Ascending aorta (tissue), 2 donors: ENCODE measurements at regions not wholly inside any gene's neighbourhood (a gene's known extent, or its start where the extent isn't known, plus 50 kb on each side); places are given as distances from the start of the nearest gene placed in this dataset.
A peak's percentile ranks its signal among the peaks of the same experiment; 100 is the strongest.

Source experiments
- DNase-seq, 2 donors: peaks; one replicate each; pipeline ENCODE4 v3.0.0-alpha.2; 2019; ENCODE audit warnings: low spot score in 2 of 2
- H3K27ac ChIP-seq, 2 donors: fragments of 200-600 bp; sonication (generic); one replicate each; pipeline ENCODE4 v1.5.1; 2016 to 2017; ENCODE audit warnings: mild to moderate bottlenecking in 1 of 2
- H3K27me3 ChIP-seq: fragments of 200-600 bp; sonication (generic); one replicate; pipeline ENCODE4 v1.5.1; 2017
- H3K36me3 ChIP-seq, 2 donors: fragments of 200-600 bp; sonication (generic); one replicate each; pipeline ENCODE4 v1.5.1; 2016
- H3K4me1 ChIP-seq, 2 donors: fragments of 200-600 bp; sonication (generic); one replicate each; pipeline ENCODE4 v1.5.1; 2016 to 2017; ENCODE audit warnings: mild to moderate bottlenecking in 1 of 2
- H3K4me3 ChIP-seq, 2 donors: fragments of 200-600 bp; sonication (generic); one replicate each; pipeline ENCODE4 v1.5.1; 2016 to 2017; ENCODE audit warnings: mild to moderate bottlenecking in 1 of 2
- H3K9me3 ChIP-seq, 2 donors: fragments of 200-600 bp; sonication (generic); one replicate each; pipeline ENCODE4 v1.5.1; 2016
- CTCF ChIP-seq, 3 experiments: fragments of 200-600 bp in 2 of 3; fragments of 450-650 bp in 1 of 3; sonication (generic) in 2 of 3; IDR thresholded peaks; one replicate each; pipeline ENCODE4 v1.5.1; 2016 to 2019; ENCODE audit warnings: antibody characterized with exemption in 3 of 3, mild to moderate bottlenecking in 1 of 3, moderate library complexity in 1 of 3
- intact Hi-C: fragments of 100-400 bp; cut with DNase I; formaldehyde crosslinking; loops from one replicate; pipeline ENCODE4 v1.15.1; 2023

GRCh38 chr6:27174958-27175357 lies 72.5 kb upstream of the PRSS16 start:
- no peaks in the 10 kb centered on the region for H3K27me3 ChIP-seq
- DNase-seq: no peak
- H3K27ac ChIP-seq: no peak overlapping the region
- no peak overlapping the region for H3K4me3 ChIP-seq
- no peaks in the 10 kb centered on the region for H3K9me3 ChIP-seq
- peaks cover 0 to 7% of the 10 kb centered on the region in 2 donors for H3K4me1 ChIP-seq
- intact Hi-C loops: loop anchor here (5.0 kb wide), 2 partner anchors 327 to 1807 kb away; no protein-coding TSS in a partner anchor
- TF ChIP-seq CTCF (IDR thresholded peaks at IDR 0.05): no peak
- H3K36me3 ChIP-seq: no peaks in the 10 kb centered on the region

GRCh38 chr6:27176096-27176495 lies 71.4 kb upstream of the PRSS16 start:
- Histone ChIP-seq H3K9me3 (no peaks in the 10 kb centered on the region), H3K27me3 (no peaks in the 10 kb centered on the region), H3K36me3 (no peaks in the 10 kb centered on the region), H3K27ac (no peak overlapping the region), H3K4me3 (no peak overlapping the region), H3K4me1 (peaks cover 0 to 7% of the 10 kb centered on the region in 2 donors)
- no peak for TF ChIP-seq CTCF (IDR thresholded peaks at IDR 0.05)
- intact Hi-C loops: loop anchor here (2.0 to 5.0 kb wide), 4 partner anchors 297 to 1806 kb away; partner anchors contain the start of gene ZNF184
- DNase-seq: no peak

- Histone ChIP-seq H3K27me3 (no peaks in the 10 kb centered on the region), H3K4me1 (peaks cover 0 to 7% of the 10 kb centered on the region in 2 donors), H3K4me3 (peak overlapping the region; percentile 75 to 81), H3K36me3 (no peaks in the 10 kb centered on the region), H3K27ac (peak overlapping the region; percentile 80 to 85), H3K9me3 (no peaks in the 10 kb centered on the region)
- intact Hi-C loops: loop anchor here (1.0 to 5.0 kb wide), 5 partner anchors 51 to 1805 kb away; partner anchors contain the start of gene ZNF184
- no peak for TF ChIP-seq CTCF (IDR thresholded peaks at IDR 0.05)
- DNase-seq: no peak
Measured at GRCh38 chr6:27176523-27177484, 70.7 kb upstream of the PRSS16 start.

GRCh38 chr6:27177485-27178406 lies 69.8 kb upstream of the PRSS16 start:
- peak overlapping the region; percentile 80 to 85 for H3K27ac ChIP-seq
- DNase-seq: peak; percentile 46 to 92
- TF ChIP-seq CTCF (IDR thresholded peaks at IDR 0.05): peak in 2 of 3 experiments; percentile 53 to 66
- intact Hi-C loops: loop anchor here (1.0 to 5.0 kb wide), 7 partner anchors 11 to 1805 kb away; partner anchors contain the start of gene ZNF184
- no peaks in the 10 kb centered on the region for H3K27me3 ChIP-seq
- no peaks in the 10 kb centered on the region for H3K36me3 ChIP-seq
- peaks cover 0 to 7% of the 10 kb centered on the region in 2 donors for H3K4me1 ChIP-seq
- H3K9me3 ChIP-seq: no peaks in the 10 kb centered on the region
- peak overlapping the region; percentile 75 to 81 for H3K4me3 ChIP-seq

GRCh38 chr6:27178407-27178730 lies 69.1 kb upstream of the PRSS16 start:
- peak overlapping the region; percentile 80 to 85 for H3K27ac ChIP-seq
- no peaks in the 10 kb centered on the region for H3K9me3 ChIP-seq
- H3K4me1 ChIP-seq: peaks cover 0 to 7% of the 10 kb centered on the region in 2 donors
- no peaks in the 10 kb centered on the region for H3K27me3 ChIP-seq
- H3K36me3 ChIP-seq: no peaks in the 10 kb centered on the region
- H3K4me3 ChIP-seq: peak overlapping the region; percentile 75 to 81
- intact Hi-C loops: loop anchor here (1.0 to 5.0 kb wide), 4 partner anchors 10 to 1804 kb away; no protein-coding TSS in a partner anchor
- peak in 1 of 2 donors; percentile 73 for DNase-seq
- TF ChIP-seq CTCF (IDR thresholded peaks at IDR 0.05): no peak
